GM19395 (cell line): ENCODE measurements at regions not wholly inside any gene's neighbourhood (a gene's known extent, or its start where the extent isn't known, plus 50 kb on each side); places are given as distances from the start of the nearest gene placed in this dataset.
"Not testable (repeated sequence)": the region's sequence is repeated elsewhere in the genome, so short reads cannot be mapped to it uniquely, and the experiment has no call there.

Experiments
- ATAC-seq: cut with Tn5 transposase; IDR thresholded peaks from one replicate; pipeline ENCODE4 v1.9.1; 2021; ENCODE audit warnings: mild to moderate bottlenecking, moderate library complexity; ENCODE audit not compliant: unreplicated experiment

DNA sequence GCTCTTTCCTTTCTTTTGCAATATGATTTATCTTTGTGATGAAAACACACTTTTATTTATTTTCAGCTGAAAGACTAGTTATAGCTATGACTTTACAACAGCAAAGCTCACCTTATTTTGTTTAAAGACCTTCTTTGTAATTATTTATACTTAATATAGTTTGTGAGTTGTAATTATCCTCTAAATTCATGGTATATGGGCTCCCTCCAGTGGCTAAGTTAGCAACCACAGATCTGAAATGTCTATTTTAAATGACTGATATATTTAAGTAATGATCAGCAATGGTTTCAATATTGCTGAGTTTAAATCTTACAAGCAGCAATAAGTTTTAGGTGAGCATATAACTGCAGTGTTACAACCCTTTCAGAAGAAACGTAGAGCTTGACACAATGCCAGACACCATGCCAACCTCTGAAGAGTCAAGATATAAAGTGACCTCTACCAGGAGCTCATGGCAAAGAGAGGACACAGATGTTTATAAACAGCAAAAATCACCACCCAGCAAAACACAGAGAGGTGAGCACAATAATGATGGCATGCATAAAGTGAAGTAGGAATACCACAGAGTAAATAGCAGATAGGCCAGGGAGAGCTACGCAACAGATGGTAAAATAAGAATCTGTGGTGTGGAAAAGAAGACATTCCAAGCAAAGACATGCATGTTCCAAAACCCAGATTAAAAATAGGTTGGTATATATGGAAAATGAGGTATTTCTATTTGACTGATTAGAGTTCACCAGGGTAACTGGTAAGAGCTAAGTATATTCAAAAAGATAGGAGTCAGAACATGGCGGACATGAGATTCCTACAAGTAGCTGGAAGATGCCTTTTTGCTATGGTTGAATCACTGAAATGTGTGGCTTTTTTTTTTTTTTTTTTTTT, 143.7 kb upstream of the ZNF385D start:
- ATAC-seq: no peak

DNA sequence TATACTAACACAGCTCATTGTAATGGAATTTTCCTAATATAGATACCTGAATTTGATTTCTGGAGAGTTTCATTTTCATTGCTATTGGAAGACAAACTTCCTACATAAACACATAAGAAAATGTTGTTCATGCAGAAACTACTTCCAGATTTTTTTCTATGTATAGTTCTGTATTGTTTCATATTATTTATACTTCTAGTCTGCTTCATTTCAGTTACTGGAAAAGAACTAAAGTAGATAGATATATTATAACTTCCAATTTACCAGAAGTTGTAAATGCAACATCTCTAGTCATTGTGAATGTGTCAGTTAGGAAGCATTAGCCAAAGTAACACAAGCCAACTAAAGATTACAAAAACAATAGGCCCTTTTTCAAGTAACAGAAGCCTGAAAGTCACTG, 147.3 kb upstream of the ZNF385D start:
- ATAC-seq: no peak

DNA sequence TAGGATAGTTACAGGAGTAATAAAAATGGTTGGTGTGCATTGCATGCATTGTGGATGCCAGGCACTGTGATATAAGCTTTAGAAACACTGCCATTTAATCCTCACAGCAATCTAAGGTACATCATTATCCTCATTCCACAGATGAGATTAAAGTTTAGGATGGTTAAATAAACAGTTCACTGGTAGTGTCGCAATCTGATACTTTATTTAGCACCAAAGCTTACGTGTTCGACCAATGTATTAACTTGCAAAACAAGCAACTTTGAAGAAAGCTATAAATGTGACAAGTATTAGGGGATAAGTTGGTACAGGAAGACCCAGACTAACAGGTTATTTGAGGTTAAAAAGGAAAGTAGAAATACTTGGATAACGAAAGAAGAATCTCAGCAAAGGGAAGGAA, 150.5 kb upstream of the ZNF385D start:
- ATAC-seq: no peak

DNA sequence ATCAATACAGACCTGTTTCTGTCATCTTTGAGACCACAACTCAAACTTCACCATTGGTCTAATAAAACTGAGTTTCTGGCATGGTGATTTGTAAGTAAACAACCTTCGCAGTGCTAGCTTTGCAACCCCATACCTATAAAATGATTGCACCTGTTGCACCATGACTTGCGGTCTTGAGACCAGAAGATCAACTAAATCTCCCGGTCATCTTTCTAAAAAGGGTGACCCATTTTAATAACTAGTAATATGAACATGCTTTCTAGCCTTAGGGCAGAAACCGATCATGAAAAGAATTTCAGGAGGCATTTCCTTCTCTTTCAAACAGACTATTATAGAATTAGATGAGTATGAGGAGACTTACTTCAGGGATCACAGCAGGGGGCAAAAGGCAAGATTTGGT, 151.9 kb upstream of the ZNF385D start:
- no peak for ATAC-seq

DNA sequence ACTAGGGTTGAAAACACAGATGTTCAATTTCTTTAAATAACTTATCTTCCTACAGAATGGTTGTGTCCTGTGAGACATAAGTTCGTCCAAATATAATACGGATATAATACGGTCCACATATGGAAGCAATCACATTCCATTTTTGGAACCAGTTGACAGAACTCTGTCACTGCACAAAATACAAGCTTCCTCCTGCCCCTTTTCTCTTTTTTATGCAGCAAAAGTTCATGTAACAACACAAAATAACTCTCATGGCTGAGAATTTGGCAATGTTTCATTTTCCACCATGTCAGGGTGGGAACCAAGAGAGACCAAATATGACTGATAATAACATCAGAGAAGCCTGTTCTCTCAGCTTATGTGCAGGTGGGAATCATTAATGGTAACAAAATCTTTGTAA, 158.1 kb upstream of the ZNF385D start:
- ATAC-seq: no peak

DNA sequence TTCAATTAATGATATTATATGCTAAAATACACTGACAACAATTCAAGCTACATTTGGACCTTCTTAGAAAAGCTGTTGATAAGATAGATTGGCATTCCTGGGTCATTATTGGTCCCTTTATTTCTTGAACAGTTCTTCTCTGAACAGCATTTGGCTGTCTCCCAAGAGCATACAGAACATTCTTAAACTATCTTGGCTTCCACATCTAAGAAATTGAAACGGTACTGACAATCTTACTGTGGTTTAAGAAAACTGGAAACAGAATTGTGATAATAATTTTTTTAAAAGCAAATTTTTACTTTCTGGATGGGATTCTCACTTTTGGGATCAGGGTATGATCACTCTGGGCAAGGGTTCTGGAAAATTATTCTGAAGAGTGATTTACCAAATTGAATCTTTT, 161.7 kb upstream of the ZNF385D start:
- no peak for ATAC-seq

DNA sequence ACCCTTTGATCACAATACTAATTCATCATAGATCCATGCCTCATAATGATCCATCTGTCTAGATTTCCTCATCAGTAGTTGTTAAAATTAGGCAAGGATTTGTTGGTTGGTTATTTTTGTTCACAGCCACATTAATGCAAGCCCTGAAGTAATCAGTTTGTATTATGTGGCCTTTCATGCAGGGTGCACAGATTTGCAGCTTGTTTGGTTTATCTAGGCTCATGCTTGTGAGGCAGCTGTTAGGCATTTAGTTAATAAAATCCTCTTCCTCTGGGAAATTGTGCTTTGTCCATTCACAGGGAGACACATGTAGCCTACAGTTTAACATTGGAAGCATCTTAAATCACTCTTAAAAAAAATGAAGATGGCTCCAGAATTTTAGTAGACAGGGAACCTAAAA, 162.8 kb upstream of the ZNF385D start:
- ATAC-seq: no peak

DNA sequence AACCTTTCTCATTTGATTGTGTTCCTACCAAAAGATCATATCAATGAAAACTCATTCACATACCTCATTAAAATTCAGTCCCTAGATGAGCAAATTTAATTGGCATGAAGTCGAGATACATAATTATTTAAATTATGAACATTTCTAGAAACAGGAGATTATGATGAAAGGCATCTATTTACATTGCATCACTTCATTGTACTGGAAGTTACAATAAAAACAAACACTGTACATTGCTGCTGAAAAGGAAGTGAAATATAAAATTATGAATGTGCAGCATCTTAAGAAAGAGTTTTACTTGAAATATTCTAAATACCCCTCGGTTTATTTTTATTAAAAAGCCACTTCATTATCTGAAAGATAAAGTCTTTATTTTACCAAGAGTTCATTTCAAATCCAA, 163.4 kb upstream of the ZNF385D start:
- no peak for ATAC-seq

DNA sequence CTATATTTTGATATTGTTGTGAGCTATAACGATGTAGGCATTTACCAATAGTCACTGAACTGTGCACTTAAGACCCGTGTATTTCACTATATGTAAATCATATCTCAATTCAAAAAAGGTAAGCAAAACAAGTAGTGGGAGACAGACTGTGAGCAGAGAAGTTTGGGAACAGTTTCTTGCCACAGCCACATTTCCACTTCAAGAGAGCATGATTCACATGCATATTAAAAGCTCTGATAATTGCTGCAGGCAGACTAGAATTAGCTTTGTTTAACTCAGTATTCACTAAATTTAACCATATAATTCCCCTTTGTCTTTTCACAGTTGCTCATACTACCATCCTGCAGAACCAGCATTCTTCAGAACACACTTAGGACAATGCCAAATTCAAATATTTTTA, 168.4 kb upstream of the ZNF385D start:
- no peak for ATAC-seq

DNA sequence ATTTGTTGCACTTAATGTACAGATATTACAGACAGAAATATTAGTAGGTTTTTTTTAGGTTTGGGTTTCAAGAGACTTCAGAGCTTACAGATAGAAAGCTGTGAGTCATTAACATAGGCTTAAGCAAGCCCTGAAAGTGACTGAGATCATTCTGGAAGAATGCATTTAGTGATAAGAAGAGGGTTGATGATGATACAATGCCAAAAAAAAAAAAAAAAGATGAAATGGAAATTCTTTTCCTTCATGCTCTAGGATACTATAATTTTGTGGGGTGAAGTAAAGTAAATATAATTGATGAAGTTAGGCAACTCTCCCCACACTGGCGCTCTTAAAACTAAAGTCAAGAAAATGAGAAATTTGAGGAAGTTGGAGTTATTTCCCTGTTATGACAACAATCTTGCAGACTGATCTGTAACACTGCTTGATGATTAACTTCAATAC, 169.4 kb upstream of the ZNF385D start:
- ATAC-seq: no peak

DNA sequence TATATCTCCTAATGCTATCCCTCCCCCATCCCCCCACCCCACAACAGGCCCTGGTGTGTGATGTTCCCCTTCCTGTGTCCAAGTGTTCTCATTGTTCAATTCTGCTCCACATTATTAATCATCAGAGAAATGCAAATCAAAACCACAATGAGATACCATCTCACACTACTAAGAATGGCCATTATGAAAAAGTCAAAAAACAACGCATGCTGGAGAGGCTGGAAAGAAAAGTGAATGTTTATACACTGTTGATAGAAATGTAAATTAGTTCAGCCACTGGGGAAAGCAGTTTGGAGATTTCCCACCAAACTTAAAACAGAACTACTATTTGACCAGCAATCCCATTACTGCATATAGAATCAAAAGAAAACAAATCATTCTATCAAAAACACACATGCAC, 172.1 kb upstream of the ZNF385D start:
- ATAC-seq: not testable (repeated sequence)

DNA sequence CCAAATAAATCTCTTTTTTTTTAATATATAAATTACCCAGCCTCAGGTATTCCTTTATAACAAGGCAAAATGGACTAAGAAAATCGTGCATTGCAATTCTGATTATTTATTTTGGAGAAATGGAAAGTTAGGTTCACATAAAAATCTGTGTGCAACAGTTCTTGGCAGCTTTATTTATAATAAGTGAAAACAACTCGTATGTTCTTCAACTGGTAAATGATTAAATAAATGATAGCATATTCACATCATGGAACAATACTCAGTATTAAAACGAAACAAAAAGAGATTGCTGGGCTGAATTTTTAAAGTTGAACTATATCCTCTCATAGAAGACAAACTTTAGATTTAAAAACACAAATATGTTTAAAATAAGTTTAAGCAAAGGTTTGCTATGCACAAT, 176.3 kb upstream of the ZNF385D start:
- no peak for ATAC-seq

DNA sequence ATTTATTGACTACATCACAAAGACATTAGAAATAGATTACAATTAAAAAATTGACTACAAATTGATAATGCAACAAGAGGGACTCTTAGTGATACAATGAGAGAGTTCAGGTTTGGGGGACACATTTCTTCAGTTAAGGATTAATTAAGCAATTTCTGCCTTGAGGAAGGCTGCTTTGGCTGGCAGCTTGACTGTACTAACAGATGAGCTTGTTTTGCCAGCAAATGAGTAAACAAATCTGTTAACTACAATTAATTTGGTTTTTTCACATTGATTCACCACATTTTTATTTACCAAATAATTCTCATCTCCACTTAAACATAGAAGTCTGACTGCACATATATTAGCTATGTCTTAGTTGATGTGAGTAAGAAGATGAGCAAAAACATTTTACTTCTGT, 183.6 kb upstream of the ZNF385D start:
- ATAC-seq: no peak

DNA sequence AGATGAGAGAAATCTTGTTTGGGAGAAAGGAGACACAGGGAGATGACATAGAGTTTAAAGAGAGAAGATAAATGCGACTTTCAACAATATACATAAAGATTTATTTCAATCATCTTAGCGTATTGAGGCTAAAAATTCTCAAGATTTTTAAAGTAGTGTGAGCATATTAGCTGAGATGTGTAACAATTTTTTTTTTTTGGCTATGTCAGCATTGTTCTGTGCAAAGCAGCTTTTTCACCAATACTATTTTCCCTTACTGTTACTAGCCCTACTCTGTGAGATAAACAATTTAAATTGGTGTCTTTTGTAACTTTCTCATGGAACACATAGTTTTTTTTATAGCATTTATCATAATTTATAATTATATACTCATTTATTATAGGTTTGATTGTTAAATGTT, 185.2 kb upstream of the ZNF385D start:
- ATAC-seq: no peak

DNA sequence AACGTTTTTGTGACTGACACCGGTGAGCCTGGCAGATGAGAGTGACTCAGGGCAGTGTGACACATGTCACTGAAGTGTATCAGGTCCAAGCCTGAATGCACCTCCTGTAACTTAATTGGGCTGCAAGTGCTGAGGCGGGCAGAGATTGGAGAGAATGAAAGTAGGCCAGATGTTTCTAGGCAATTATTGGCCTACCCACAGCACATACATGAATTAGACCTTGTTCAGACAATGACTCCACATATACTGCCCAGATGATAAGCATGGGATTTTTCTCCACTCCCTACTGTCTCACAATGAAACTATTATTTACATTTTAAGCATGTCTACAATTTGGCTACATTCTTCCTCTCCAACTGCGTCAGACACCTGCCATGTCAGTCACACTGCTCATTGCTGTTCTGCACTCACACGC, 187.3 kb upstream of the ZNF385D start:
- no peak for ATAC-seq

DNA sequence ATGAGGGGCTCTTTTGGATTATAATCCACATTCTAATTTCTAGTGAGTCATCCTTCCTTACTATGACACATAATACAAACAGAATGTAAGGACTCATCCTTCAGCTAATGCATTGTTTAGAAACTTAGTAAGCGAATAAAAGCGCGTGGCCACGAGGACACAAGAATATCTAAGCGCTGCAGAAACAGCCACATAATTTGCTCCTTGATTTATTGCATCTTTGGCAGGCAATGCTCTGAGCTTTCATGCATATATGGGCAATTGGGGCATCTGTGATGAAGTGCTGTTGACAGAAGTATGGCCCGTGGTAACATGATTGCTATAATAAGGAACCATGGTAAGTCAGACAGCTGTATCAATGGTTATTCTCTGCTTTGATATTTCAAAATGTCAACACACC, 191.3 kb upstream of the ZNF385D start:
- no peak for ATAC-seq

DNA sequence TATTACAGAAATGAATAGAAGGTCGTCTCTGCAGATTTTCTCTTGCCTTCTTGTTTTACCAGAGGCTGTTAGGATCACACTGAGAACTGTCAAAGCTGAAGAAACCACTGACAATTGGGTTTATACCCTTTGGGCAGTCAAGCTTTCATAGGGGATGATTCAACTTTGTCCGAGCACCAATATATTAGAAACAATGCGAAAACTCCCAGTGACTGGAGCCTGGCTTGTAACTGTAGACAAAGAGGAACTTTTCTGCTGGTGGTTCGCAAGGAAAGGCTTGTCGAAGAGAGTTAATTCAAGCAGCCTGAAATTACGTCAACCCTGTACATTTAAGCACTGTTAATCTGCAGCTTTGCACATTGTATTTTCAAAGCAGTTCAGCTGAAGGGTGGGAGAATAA, 193.2 kb upstream of the ZNF385D start:
- ATAC-seq: no peak

DNA sequence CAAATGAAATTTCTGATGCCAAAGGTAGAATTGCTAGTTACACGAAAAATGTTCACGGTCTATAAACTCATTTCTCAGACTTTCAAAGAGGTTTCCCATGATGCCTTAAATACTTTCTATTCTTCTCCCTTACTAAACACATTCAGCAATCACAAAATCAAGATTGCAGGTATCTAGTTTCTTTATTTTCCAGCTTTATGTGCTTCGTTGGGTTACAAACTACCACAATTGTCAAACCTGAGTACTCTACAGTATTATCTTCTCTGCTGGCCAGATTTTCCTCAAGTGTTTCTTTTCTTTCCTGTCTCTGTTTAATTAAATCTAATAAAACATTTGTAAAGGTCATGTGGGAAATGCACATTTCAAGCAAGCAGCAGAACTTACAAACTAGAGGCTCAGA, 201.8 kb upstream of the ZNF385D start:
- ATAC-seq: no peak

DNA sequence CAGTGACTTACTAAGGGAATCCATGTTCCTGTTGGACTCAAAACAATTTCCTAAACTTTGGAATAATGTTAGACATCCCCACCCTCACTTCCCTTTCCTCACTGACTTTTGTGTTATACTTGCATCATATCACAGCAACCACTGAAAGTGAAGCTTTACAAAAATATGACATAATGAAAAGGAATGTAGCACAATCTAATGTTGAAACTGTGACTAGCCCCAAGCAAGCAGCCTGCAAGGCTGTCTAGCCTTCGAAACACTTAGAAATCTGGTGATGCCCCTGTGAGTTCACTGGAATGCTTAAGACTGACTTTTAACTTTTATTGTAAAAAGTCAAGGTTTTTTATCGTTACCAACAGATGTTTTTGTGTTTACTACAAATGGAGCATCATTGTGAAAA, 203.7 kb upstream of the ZNF385D start:
- ATAC-seq: no peak

DNA sequence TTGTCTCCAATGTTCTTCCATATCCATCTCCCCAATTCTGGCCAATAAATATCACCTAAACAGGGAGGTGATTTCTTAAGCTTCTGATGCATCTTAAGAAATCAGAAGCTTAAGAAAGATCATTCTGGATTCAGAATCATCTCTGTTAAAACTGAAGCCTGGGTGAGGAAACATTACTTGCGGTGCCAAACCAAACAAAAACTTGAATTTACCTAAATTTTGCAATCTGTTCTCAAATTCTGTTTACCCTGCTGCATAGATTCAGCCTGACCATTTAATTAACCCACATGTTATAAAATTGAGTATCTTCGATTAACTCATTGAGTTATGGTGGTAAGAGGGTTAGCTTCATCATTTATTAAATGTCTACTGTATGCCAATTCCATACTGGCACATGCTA, 204.4 kb upstream of the ZNF385D start:
- no peak for ATAC-seq

DNA sequence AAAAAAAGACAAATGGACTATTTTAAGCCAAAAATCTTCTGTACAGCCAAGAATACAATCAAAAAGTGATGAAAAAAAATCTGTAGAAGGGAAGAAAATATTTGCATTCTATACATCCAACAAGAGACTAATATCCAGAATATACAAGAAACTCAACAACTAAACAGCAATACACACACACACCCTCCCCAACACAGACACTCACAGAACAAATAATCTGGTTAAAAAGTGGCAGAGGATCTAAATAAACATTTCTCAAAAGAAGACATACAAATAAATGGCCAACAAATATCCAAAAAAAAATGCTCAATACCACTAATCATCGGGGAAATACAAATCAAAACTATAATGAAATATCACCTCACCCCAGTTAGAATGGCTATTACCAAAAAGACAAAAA, 209.0 kb upstream of the ZNF385D start:
- no peak for ATAC-seq

DNA sequence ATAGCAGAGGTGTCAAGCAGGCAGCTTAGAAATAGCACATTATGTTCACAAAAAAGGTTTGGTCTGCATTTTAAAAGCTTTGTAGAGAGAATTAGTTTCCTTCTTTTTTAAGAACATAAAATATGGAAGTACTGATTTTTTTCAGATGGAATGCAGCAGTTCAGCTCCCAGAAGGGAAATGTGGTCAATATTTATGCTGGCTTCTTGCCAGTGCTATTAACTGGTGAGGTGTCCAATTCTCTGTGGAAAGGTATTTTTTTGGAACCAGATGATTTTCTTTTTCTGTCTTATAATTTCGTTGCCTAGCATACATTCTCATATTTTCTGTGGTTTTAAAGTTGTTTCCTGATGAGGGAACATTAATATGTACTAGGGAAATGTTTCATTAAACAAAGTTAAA, 211.4 kb upstream of the ZNF385D start:
- ATAC-seq: no peak

DNA sequence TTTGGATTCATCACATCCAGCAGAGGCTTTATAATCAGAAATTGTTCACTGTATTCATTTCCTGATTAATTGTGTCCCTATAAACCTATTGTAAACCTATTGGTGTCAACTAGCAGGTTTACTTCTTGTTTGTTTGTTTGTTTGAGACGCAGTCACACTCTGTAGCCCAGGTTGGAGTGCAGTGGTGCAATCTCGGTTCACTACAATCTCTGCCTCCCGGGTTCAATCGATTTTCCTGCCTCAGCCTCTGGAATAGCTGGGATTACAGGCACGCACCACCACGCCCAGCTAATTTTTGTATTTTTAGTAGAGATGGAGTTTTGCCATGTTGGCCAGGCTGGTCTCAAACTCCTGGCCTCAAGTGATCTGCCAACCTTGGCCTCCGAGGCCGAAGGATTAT, 215.4 kb upstream of the ZNF385D start:
- not testable (repeated sequence) for ATAC-seq
